HG02571 (cell line): ENCODE measurements at regions not wholly inside any gene's neighbourhood (a gene's known extent, or its start where the extent isn't known, plus 50 kb on each side); places are given as distances from the start of the nearest gene placed in this dataset.

Source experiments
- ATAC-seq: cut with Tn5 transposase; IDR thresholded peaks from one replicate; pipeline ENCODE4 v1.9.1; 2021; ENCODE audit warnings: mild to moderate bottlenecking, moderate library complexity; ENCODE audit not compliant: unreplicated experiment

GRCh38 chr18:24868311-24868710, 407.9 kb downstream of the HRH4 start:
- no peak for ATAC-seq

- ATAC-seq = no peak
Observed at GRCh38 chr18:24868760-24869237, 408.4 kb downstream of the HRH4 start.

GRCh38 chr18:24869285-24869684, 408.8 kb downstream of the HRH4 start:
- ATAC-seq = no peak

DNA sequence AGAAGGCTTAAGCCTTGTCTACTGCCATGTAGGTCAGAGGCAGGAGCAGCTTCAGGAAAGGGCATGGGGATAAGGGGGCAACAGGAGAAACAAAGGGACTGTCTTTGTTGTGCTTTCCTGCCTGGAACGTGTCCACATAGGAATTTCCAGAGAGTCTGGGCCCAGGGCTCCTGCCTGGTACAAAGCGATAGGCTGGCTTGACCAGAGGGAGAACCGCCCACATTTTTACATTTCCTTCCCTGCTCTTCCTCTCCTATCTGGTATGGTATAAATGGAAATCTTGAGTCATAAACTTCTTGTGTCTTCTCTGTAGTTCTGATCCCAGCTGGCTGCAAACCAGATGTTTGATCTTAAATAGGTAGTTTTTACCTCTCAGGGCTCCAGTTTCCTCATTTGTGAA, 414.8 kb downstream of the HRH4 start:
- no peak for ATAC-seq

DNA sequence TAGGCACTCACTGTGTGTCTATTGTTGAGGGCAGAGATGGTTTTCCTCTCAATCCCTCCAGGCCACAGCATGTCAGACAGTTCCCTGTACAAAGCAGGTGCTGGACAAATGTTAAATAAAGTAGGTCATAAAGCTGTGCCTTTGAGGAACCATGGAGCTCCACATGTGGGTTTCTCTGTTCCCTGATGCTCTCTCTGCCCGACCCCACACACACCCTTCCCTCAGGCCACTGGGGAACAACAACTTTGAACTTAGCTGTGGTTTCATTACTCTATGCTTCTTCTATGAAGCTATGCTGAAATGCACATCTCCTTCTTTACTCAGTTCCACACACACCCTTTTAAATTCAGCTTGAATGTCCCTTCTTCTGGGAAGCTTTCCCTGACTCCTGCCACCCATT, 415.3 kb downstream of the HRH4 start:
- no peak for ATAC-seq

GRCh38 chr18:24876266-24876665, 415.8 kb downstream of the HRH4 start:
- no peak for ATAC-seq

- ATAC-seq = no peak
Observed at GRCh38 chr18:24877066-24877465, 416.6 kb downstream of the HRH4 start.

- ATAC-seq = no peak
Observed at GRCh38 chr18:24877546-24877945, 417.1 kb downstream of the HRH4 start.

GRCh38 chr18:24878289-24878688, 417.9 kb downstream of the HRH4 start:
- no peak for ATAC-seq

- ATAC-seq = no peak
Observed at GRCh38 chr18:24885276-24885675, 424.8 kb downstream of the HRH4 start.

GRCh38 chr18:24894880-24895279, 434.4 kb downstream of the HRH4 start:
- no peak for ATAC-seq

DNA sequence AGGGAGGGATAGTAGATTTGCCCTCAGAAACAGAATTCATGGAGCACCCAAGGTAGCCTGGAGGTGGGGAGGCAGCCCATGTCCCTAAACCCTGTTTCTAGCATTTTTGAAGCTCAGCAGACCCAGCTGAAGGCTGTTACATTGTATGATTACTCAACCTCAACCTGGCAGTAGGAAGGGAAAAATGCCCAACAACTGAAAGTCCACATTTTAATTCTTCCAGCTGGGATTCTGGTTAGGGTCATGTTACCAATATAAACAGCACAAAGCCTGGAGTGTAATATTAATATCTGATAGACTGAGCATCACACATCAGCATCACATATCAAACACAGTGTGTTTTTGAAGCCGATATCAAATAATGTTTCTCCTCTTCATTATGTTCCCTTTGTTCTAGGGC, 437.0 kb downstream of the HRH4 start:
- no peak for ATAC-seq

DNA sequence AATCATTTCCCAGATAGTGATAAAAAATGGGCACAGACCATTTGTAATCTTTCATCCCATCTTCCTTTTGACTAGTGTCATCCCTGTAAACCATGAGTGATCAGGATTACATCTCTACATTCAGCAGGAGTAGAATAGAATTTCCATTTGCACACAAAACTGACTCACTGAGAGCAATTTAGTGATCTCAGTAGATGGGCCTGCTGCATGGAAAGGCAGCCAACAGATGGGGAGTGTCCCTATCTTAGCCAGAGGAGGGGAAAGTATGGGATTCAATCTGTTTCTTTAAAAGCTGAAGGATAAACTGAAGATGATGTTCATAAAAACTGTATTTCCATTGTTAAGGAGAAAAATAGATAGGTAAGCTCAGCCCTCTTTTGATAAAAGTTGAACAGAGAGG, 441.7 kb downstream of the ZNF521 start:
- no peak for ATAC-seq

- ATAC-seq = no peak
Observed at GRCh38 chr18:24913507-24914170, 438.3 kb downstream of the ZNF521 start.

GRCh38 chr18:24914171-24914525, 437.8 kb downstream of the ZNF521 start:
- no peak for ATAC-seq

GRCh38 chr18:24914685-24915084, 437.3 kb downstream of the ZNF521 start:
- no peak for ATAC-seq

DNA sequence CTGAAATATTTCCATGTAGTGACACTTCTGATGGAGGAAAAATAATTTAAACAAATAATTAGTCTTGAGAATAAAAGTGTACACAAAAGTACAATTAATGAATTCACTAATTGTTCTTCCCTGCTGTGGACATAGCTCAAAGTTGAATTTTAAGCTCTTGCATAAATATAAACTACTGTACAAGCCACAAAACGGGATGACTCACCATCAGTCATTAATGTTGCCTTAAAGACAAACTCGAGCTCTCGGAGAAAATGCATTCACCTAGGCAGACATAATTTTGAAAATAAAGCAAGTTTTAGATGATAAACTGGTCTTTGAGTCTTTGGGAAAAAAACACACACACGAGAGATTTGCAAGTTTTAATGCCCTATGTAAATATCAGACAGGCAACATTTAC, 436.4 kb downstream of the ZNF521 start:
- no peak for ATAC-seq

DNA sequence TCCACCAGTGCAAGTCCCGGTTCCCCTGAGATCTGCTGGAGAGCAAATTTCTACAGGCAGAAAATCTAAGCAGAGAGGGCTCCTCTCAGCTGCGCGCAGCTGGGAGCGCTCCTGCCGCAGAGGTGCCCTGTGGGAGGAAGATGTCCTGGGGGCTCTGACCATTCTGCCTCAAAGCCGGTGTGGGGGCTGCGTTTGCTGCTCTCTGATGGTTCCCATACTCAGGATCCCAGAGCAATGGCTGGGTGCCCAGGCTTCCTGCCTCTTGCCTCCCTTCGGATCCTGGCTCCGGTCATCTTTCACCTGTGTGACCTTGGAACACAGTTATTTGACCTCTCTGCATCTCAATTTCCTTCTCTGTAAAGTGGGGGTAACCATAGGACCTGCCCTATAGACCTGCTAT, 434.2 kb downstream of the ZNF521 start:
- ATAC-seq = no peak

- no peak for ATAC-seq
Observed at GRCh38 chr18:24918257-24918656, 433.7 kb downstream of the ZNF521 start.

GRCh38 chr18:24919181-24919797, 432.7 kb downstream of the ZNF521 start:
- ATAC-seq = no peak

- ATAC-seq = no peak
Observed at GRCh38 chr18:24922491-24922890, 429.5 kb downstream of the ZNF521 start.

DNA sequence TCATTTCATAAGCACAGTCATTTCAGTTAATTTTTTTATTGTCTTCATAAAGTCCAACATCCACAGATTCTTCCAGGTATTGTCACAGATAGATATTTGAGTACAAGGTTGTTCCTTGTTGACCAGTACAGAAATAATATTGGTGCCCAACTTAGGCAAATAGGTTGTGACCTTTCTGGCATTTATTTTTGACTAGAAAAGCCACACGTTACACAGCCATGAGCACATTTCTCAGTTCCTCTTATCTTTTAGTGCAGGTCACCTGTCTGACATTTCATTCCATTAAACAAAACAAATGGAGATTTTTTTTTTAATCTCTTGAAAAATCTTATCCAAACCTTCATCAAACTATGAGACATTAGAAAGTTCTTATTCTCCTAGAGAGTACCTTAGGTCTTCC, 428.8 kb downstream of the ZNF521 start:
- peak; percentile 85 for ATAC-seq
